CD14-positive monocyte (primary cell): ENCODE measurements at regions not wholly inside any gene's neighbourhood (a gene's known extent, or its start where the extent isn't known, plus 50 kb on each side); places are given as distances from the start of the nearest gene placed in this dataset.

ENCODE experiments used
- DNase-seq, 3 donors: peaks; one replicate each; pipeline ENCODE4 v3.0.0-alpha.2; 2011 to 2022
- H2AFZ ChIP-seq: 2 replicates; pipeline ENCODE4 v1.6.0; 2012; ENCODE audit warnings: mild to moderate bottlenecking, low read depth, low read length, inconsistent platforms; ENCODE audit not compliant: insufficient read depth, poor library complexity, severe bottlenecking
- H3K27ac ChIP-seq, 2 donors: 1 replicate in 1 of 2; 2 replicates in 1 of 2; pipeline ENCODE4 v1.5.1; 2012 to 2013; ENCODE audit warnings: low read length in 2 of 2, control low read depth in 1 of 2, inconsistent platforms in 1 of 2, low read depth in 1 of 2, mild to moderate bottlenecking in 1 of 2
- H3K27me3 ChIP-seq, 2 donors: one replicate each; pipeline versions ENCODE4 v1.6.0 to v1.6.1; 2011 to 2013; ENCODE audit warnings: low read length in 2 of 2; ENCODE audit not compliant: control insufficient read depth in 2 of 2, insufficient read depth in 2 of 2
- H3K36me3 ChIP-seq, 2 donors: replicated peaks in 1 of 2; 1 replicate in 1 of 2; 2 replicates in 1 of 2; pipeline versions ENCODE4 v1.5.1 to v1.6.1; 2012 to 2013; ENCODE audit warnings: low read length in 2 of 2, control low read depth in 1 of 2, inconsistent platforms in 1 of 2, mild to moderate bottlenecking in 1 of 2; ENCODE audit not compliant: insufficient read depth in 2 of 2, control insufficient read depth in 1 of 2
- H3K4me1 ChIP-seq, 2 donors: 1 replicate in 1 of 2; 2 replicates in 1 of 2; pipeline versions ENCODE4 v1.5.1 to v1.6.1; 2012 to 2013; ENCODE audit warnings: low read length in 2 of 2, control low read depth in 1 of 2, inconsistent platforms in 1 of 2, mild to moderate bottlenecking in 1 of 2, moderate library complexity in 1 of 2; ENCODE audit not compliant: insufficient read depth in 2 of 2, control insufficient read depth in 1 of 2
- H3K4me2 ChIP-seq: replicated peaks from 2 replicates; pipeline ENCODE3; 2012; ENCODE audit warnings: low read length, moderate library complexity, mild to moderate bottlenecking; ENCODE audit not compliant: poor library complexity, severe bottlenecking; ENCODE audit errors: extremely low read depth
- H3K4me3 ChIP-seq, 3 experiments: fragments of 200-600 bp in 1 of 3; sonication (generic) in 1 of 3; replicated peaks in 1 of 3; 1 replicate in 2 of 3; 2 replicates in 1 of 3; pipeline ENCODE4 v1.5.1; 2011 to 2013; ENCODE audit warnings: low read length in 3 of 3, mild to moderate bottlenecking in 3 of 3, control low read depth in 2 of 3, low read depth in 2 of 3, inconsistent platforms in 1 of 3, moderate library complexity in 1 of 3
- H3K79me2 ChIP-seq: 2 replicates; pipeline ENCODE4 v1.6.0; 2012; ENCODE audit warnings: mild to moderate bottlenecking, control low read depth, inconsistent platforms, low read length, moderate library complexity; ENCODE audit not compliant: insufficient read depth
- H3K9ac ChIP-seq: 2 replicates; pipeline ENCODE4 v1.6.0; 2017; ENCODE audit warnings: low read length, mild to moderate bottlenecking; ENCODE audit not compliant: insufficient read depth, poor library complexity, severe bottlenecking
- H3K9me3 ChIP-seq, 2 donors: replicated peaks in 1 of 2; 1 replicate in 1 of 2; 2 replicates in 1 of 2; pipeline versions ENCODE4 v1.5.1 to v1.6.1; 2012 to 2013; ENCODE audit warnings: low read length in 2 of 2, control low read depth in 1 of 2; ENCODE audit not compliant: control insufficient read depth in 1 of 2, insufficient read depth in 1 of 2
- H4K20me1 ChIP-seq: 2 replicates; pipeline ENCODE4 v1.6.0; 2012; ENCODE audit warnings: mild to moderate bottlenecking, low read length, control low read depth, moderate library complexity; ENCODE audit not compliant: insufficient read depth
- H3K27ac Mint-ChIP-seq, 7 donors: one replicate each; pipeline ENCODE4 v1.8.0; 2020; ENCODE audit warnings: mild to moderate bottlenecking in 7 of 7, mixed read lengths in 7 of 7, moderate library complexity in 6 of 7, inconsistent platforms in 2 of 7
- H3K27me3 Mint-ChIP-seq, 3 donors: one replicate each; pipeline ENCODE4 v1.8.0; 2021 to 2022; ENCODE audit warnings: low read depth in 3 of 3, mild to moderate bottlenecking in 3 of 3, mixed read lengths in 3 of 3, moderate library complexity in 3 of 3, inconsistent platforms in 1 of 3
- H3K36me3 Mint-ChIP-seq, 2 donors: one replicate each; pipeline ENCODE4 v1.8.0; 2020; ENCODE audit warnings: mixed read lengths in 2 of 2, inconsistent platforms in 1 of 2, mild to moderate bottlenecking in 1 of 2
- H3K4me1 Mint-ChIP-seq: one replicate; pipeline ENCODE4 v1.8.0; 2020; ENCODE audit warnings: mild to moderate bottlenecking, mixed read lengths
- H3K4me3 Mint-ChIP-seq, 2 donors: one replicate each; pipeline ENCODE4 v1.8.0; 2020; ENCODE audit warnings: mild to moderate bottlenecking in 2 of 2, mixed read lengths in 2 of 2, moderate library complexity in 1 of 2
- H3K9me3 Mint-ChIP-seq, 7 donors: one replicate each; pipeline ENCODE4 v1.8.0; 2020 to 2022; ENCODE audit warnings: mixed read lengths in 7 of 7, mild to moderate bottlenecking in 6 of 7, moderate library complexity in 6 of 7, inconsistent platforms in 2 of 7
- CTCF ChIP-seq: fragments of 200-600 bp; IDR thresholded peaks from one replicate; pipeline ENCODE4 v1.8.0; 2022; ENCODE audit warnings: antibody characterized with exemption, mild to moderate bottlenecking
- WGBS: methylation state at CpG from one replicate; pipeline ENCODE4 v1.1.5; 2013; ENCODE audit warnings: missing lambda C conversion rate; ENCODE audit not compliant: insufficient coverage; 5-methylcytosine and 5-hydroxymethylcytosine counted together
- intact Hi-C, 2 donors: fragments of 100-400 bp; cut with micrococcal nuclease; formaldehyde crosslinking; loops; one replicate each; pipeline versions ENCODE4 v1.15.0 to v1.15.1; 2023

DNA sequence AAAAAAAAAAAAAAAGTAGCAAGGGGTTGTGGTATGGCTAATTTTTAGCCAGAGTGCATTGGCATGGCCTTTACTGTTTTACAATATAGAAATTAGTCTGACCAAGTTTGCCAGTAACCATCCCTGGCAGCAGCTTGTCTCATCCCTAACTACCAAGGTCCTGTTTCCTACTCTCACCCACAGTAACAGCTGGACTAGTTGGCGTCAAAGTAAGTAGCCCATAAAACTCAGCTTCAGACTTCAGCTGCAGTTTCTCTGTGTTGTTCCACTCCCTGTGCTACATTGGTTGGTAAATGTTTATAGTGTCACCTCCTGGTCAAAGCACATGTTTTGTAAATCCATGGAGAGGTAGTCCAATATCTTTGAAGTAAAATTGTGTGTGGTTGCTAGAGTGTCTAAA lies 691.3 kb downstream of the ZPLD1 start:
- DNase-seq = no peak
- no peaks in the 10 kb centered on the region for H3K9me3 ChIP-seq
- Mint-ChIP-seq H3K36me3 (no peaks in the 10 kb centered on the region), H3K4me3 (no peak overlapping the region), H3K27me3 (no peaks in the 10 kb centered on the region), H3K27ac (no peak overlapping the region), H3K4me1 (no peaks in the 10 kb centered on the region), H3K9me3 (peaks cover 0 to 4% (median 0%) of the 10 kb centered on the region in 7 donors)
- H3K79me2 ChIP-seq = no peaks in the 10 kb centered on the region
- no CpG with 5 or more reads among the region's 1 CpG for WGBS
- intact Hi-C loops = no loop called here
- no peaks in the 10 kb centered on the region for H4K20me1 ChIP-seq
- TF ChIP-seq CTCF = no peak
- no peak overlapping the region for H3K4me3 ChIP-seq
- H3K9ac ChIP-seq = no peak overlapping the region
- no peaks in the 10 kb centered on the region for H3K4me1 ChIP-seq
- H2AFZ ChIP-seq = no peak overlapping the region
- no peak overlapping the region for H3K27ac ChIP-seq
- no peak overlapping the region for H3K4me2 ChIP-seq
- H3K27me3 ChIP-seq = no peaks in the 10 kb centered on the region
- H3K36me3 ChIP-seq = no peaks in the 10 kb centered on the region

- Histone ChIP-seq H3K9ac (no peak overlapping the region), H3K4me3 (no peak overlapping the region), H3K27ac (no peak overlapping the region), H4K20me1 (no peaks in the 10 kb centered on the region), H3K4me2 (no peak overlapping the region), H3K9me3 (no peaks in the 10 kb centered on the region), H3K79me2 (no peaks in the 10 kb centered on the region), H3K27me3 (no peaks in the 10 kb centered on the region), H3K36me3 (no peaks in the 10 kb centered on the region), H3K4me1 (no peaks in the 10 kb centered on the region), H2AFZ (no peak overlapping the region)
- DNase-seq = no peak
- H3K4me3 Mint-ChIP-seq = no peak overlapping the region
- no peaks in the 10 kb centered on the region for H3K27me3 Mint-ChIP-seq
- TF ChIP-seq CTCF = no peak
- H3K4me1 Mint-ChIP-seq = no peaks in the 10 kb centered on the region
- no peak overlapping the region for H3K27ac Mint-ChIP-seq
- no peaks in the 10 kb centered on the region for H3K36me3 Mint-ChIP-seq
- intact Hi-C loops = no loop called here
- no CpG with 5 or more reads among the region's 5 CpGs for WGBS
- peaks cover 0 to 4% (median 0%) of the 10 kb centered on the region in 7 donors for H3K9me3 Mint-ChIP-seq
These were observed 692.3 kb downstream of the ZPLD1 start for GRCh38 chr3:103127098-103127630.
